ENCODE measurements at regions not wholly inside any gene's neighbourhood (a gene's known extent, or its start where the extent isn't known, plus 50 kb on each side); places are given as distances from the start of the nearest gene placed in this dataset.

DNA sequence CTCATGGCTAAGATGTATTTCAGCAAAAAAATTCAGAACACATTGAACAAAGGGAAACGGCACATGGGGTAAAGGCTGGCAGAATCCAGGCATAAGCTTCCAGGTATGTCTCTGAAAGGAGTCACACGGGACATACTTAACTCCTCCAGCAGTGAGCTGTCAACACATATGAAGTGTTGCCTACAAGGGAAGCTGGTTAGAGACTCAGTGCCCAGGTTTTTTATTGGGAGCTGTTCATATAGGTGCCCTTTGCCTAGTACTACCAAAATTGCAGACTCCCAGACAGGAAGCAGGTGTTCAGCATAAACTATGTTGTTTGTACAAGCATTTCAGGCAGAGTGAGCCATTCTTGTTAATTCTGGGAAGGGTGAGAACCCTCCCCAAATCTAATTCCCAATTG, 77.4 kb upstream of the PUDP start:
- TF ChIP-seq POLR2A (IDR thresholded peaks at IDR 0.05) = no peak
- TF ChIP-seq, protein P1, sequence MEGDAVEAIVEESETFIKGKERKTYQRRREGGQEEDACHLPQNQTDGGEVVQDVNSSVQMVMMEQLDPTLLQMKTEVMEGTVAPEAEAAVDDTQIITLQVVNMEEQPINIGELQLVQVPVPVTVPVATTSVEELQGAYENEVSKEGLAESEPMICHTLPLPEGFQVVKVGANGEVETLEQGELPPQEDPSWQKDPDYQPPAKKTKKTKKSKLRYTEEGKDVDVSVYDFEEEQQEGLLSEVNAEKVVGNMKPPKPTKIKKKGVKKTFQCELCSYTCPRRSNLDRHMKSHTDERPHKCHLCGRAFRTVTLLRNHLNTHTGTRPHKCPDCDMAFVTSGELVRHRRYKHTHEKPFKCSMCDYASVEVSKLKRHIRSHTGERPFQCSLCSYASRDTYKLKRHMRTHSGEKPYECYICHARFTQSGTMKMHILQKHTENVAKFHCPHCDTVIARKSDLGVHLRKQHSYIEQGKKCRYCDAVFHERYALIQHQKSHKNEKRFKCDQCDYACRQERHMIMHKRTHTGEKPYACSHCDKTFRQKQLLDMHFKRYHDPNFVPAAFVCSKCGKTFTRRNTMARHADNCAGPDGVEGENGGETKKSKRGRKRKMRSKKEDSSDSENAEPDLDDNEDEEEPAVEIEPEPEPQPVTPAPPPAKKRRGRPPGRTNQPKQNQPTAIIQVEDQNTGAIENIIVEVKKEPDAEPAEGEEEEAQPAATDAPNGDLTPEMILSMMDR (IDR thresholded peaks at IDR 0.05) = no peak
- H3K4me3 ChIP-seq (ENCODE audit: low read depth, poor library complexity, severe bottlenecking) = no peak overlapping the region
- 86 to 88% methylated on average over 2 of the region's 2 CpGs for WGBS, 2 donors
- intact Hi-C loops (cut with DNase I; ENCODE audit: low total_unique reads) = no loop called here
- no peak for DNase-seq (ENCODE audit: low spot score in 2 of 2)

DNA sequence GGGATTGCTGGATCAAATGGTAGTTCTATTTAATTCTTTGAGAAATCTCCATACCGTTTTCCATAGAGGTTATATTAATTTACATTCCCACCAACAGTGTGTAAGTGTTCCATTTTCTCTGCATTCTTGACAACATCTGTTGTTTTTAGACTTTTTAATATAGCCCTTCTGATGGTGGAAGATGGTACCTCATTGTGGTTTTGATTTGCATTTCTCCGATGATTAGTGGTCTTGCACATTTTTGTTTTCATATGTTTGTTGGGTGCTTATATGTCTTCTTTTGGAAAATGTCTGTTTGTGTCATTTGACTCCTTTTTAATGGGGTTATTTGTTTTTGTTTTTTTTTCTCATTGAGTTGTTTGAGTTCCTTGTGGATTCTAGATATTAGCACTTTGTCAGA, 75.3 kb upstream of the PUDP start:
- intact Hi-C loops (cut with DNase I; ENCODE audit: low total_unique reads) = no loop called here
- no peak for DNase-seq (ENCODE audit: low spot score in 2 of 2)
- no peak overlapping the region for H3K4me3 ChIP-seq (ENCODE audit: low read depth, poor library complexity, severe bottlenecking)
- TF ChIP-seq, protein P1 (IDR thresholded peaks at IDR 0.05) = no peak
- no peak for TF ChIP-seq POLR2A (IDR thresholded peaks at IDR 0.05)
- 78 to 89% methylated on average over 2 of the region's 2 CpGs for WGBS, 2 donors

GRCh38 chrX:7220121-7220520, 72.2 kb upstream of the PUDP start:
- 87 to 91% methylated on average over 10 of the region's 10 CpGs for WGBS, 2 donors
- intact Hi-C loops (cut with DNase I; ENCODE audit: low total_unique reads) = no loop called here
- H3K4me3 ChIP-seq (ENCODE audit: low read depth, poor library complexity, severe bottlenecking) = no peak overlapping the region
- TF ChIP-seq POLR2A (IDR thresholded peaks at IDR 0.05) = no peak
- TF ChIP-seq, protein P1 (IDR thresholded peaks at IDR 0.05) = no peak
- no peak for DNase-seq (ENCODE audit: low spot score in 2 of 2)

DNA sequence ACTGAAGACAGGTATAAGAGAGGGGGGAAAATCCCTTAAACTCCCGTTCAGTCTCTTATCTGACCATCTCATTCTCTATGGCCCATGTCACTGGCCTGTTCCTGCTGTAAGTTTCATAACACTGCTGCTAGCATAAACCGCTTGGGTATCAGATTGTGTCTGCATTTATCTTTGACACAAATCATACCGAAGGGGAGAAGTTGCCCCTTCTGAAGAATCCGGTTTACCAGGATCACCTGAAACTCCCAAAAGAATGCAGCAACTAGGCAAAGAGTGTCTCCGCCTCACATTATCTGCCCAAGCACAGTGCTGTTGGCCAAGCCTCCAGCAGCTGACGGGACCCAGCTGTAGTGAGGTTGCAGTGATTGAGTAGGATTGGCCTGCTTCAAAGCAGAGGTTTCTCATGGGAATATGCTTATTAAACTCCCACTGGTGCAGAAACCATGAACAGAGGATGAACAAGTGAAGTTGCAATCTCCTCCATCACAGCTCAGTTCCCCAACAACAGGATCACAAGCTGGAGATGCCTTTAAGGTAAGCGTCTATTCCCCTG, 71.3 kb upstream of the PUDP start:
- no peak overlapping the region for H3K4me3 ChIP-seq (ENCODE audit: low read depth, poor library complexity, severe bottlenecking)
- intact Hi-C loops (cut with DNase I; ENCODE audit: low total_unique reads) = no loop called here
- WGBS, 2 donors = 63 to 66% methylated on average over 7 of the region's 7 CpGs
- no peak for DNase-seq (ENCODE audit: low spot score in 2 of 2)
- TF ChIP-seq, protein P1 (IDR thresholded peaks at IDR 0.05) = no peak
- no peak for TF ChIP-seq POLR2A (IDR thresholded peaks at IDR 0.05)

- TF ChIP-seq, protein P1 (IDR thresholded peaks at IDR 0.05) = no peak
- TF ChIP-seq POLR2A (IDR thresholded peaks at IDR 0.05) = no peak
- intact Hi-C loops (cut with DNase I; ENCODE audit: low total_unique reads) = no loop called here
- 76 to 81% methylated on average over 8 of the region's 8 CpGs for whole genome bisulfite sequencing, 2 donors
- H3K4me3 ChIP-seq (ENCODE audit: low read depth, poor library complexity, severe bottlenecking) = no peak overlapping the region
- DNase-seq (ENCODE audit: low spot score in 2 of 2) = no peak
Measured at GRCh38 chrX:7218321-7219152, 70.6 kb upstream of the PUDP start.
